GM21526 (cell line): ENCODE measurements at regions not wholly inside any gene's neighbourhood (a gene's known extent, or its start where the extent isn't known, plus 50 kb on each side); places are given as distances from the start of the nearest gene placed in this dataset.
"Not testable (repeated sequence)": the region's sequence is repeated elsewhere in the genome, so short reads cannot be mapped to it uniquely, and the experiment has no call there.

Experiments
- ATAC-seq: cut with Tn5 transposase; IDR thresholded peaks from one replicate; pipeline ENCODE4 v1.9.1; 2021; ENCODE audit warnings: moderate library complexity; ENCODE audit not compliant: unreplicated experiment, low FRiP score

DNA sequence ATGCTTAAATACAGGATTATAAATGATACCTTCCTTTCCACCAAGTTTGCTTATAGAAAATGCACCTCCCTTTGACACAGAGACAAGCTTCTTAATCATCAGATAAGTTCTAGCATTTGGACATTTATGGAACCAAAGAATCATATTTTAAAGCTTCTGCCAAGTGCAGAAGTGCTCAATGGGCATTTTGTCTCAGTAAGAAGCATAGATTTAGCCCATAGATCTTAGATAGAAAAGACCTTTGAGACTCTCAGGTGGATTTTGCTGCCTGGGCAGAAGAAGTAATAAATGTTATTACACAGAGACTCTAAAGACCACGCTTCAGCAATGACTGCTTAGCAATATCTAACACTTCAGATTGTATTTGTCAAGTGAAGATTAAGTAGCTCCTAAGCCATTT lies 174.6 kb downstream of the VEGFC start:
- no peak for ATAC-seq

DNA sequence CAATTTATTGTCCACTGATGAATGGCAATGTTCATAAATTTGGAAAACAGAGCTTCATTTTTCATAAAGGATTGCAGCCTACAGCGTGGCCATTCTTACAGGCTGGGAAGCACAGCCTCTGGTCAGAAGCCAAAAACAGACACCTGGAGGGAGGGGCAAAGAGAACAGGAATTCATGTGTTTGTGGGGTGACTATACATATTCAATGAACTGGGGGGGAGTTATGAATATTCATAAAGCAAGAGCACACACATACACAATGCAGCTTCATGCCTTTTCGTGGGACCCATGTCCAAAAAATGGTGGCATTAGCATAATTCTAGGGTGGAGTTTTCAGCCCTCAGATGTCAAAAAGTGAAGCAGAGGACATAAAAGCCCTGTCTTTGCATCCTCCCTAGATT lies 173.3 kb downstream of the VEGFC start:
- no peak for ATAC-seq

DNA sequence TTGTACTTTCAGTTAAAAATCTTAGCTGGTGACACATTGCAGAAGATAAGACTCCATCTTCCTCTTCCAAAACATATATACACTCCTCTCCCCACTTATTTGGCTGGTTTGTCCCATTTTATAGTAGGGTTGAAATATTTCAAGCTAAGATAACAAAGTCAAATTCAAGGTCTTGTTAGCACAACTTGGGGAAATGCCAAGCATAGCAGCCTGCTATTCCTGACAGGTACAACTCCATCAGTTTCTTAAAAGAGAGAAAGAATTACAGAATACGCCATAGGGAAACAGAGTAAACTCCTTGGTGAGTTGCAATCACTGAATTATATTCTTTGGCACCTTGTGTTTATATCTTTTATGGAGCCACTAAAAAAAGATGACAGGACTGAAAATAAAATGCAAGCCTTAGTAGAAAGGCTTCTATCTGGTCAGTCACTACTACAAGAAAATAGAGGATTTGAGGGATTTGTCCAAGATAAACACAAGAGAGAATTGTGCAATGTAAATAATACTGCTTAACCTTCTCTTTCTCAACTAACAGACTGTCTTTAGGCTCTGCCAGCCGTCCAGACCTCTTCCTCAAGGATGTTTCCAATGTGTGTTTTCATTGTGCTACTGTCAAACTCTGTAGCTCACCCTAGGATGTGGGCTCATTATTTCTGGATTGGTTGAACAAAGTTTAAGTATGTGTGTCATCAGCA lies 170.3 kb downstream of the VEGFC start:
- no peak for ATAC-seq

DNA sequence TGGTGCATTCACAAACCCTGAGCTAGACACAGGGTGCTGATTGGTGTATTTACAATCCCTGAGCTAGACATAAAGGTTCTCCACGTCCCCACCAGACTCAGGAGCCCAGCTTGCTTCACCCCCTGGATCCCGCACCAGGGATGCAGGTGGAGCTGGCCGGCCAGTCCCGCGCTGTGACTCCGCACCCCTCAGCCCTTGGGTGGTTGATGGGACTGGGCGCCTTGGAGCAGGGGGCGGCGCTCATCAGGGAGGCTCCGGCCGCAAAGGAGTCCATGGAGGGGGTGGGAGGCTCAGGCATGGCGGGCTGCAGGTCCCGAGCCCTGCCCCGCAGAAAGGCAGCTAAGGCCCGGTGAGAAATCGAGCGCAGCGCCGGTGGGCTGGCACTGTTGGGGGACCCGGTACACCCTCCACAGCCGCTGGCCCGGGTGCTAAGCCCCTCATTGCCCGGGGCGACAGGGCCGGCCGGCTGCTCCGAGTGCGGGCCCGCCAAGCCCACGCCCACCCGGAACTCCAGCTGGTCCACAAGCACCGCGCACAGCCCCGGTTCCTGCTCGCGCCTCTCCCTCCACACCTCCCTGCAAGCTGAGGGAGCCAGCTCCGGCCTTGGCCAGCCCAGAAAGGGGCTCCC lies 167.6 kb downstream of the VEGFC start:
- not testable (repeated sequence) for ATAC-seq

DNA sequence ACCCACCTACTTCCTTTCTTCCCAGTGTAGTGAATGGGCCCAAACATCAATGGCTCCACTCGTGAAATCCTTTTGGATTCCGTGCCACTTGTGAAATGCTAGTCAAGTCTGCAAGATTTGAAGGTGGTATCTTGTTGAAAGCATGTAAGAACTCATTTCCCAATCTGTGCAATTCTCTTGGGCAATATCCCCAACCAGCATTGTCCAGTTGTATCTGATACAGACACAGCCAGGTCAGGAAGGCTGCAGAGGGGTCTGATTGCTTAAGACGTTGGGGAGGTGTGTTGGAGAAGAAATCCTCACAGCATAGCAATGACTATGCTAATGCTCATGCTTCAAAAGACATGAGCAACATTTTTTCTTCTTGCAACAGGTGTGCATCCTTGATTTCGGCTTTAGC lies 164.8 kb downstream of the VEGFC start:
- ATAC-seq: no peak

DNA sequence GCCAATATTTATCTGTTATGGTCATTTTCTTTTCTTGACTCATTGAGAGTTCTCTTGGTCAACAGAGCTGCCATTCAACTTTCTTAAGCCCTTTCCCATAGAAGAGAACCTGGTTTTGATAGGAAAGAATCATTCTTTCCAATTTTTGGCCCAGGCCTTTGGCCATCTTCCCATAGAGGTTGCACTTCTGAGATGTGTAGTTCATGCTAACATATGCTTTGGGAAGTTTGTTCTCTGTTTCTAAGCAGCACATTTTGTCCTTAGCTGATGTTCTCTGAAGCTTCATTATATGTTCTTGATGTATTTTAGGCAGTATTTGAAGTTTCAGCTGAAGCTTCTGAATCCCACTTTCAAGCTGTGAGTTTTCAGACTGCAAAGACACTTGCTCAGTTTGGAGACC lies 161.1 kb downstream of the VEGFC start:
- no peak for ATAC-seq
